Upper lobe of left lung (tissue), 4 donors: ENCODE measurements at regions not wholly inside any gene's neighbourhood (a gene's known extent, or its start where the extent isn't known, plus 50 kb on each side); places are given as distances from the start of the nearest gene placed in this dataset.
"Not testable (repeated sequence)": the region's sequence is repeated elsewhere in the genome, so short reads cannot be mapped to it uniquely, and the experiment has no call there.

Experiments
- POLR2AphosphoS5 ChIP-seq, 2 donors: sonication (generic); formaldehyde crosslinking; IDR thresholded peaks; one replicate each; pipeline ENCODE4 v1.5.1; 2017; ENCODE audit warnings: antibody characterized with exemption in 2 of 2
- TF ChIP-seq, protein P1 (sequence below), 6 experiments: fragments of 450-650 bp in 4 of 6; fragments of 200-600 bp in 2 of 6; sonication (generic) in 2 of 6; IDR thresholded peaks; one replicate each; pipeline ENCODE4 v1.5.1; 2016 to 2019; ENCODE audit warnings: antibody characterized with exemption in 6 of 6

GRCh38 chr7:75235092-75235826, 142.9 kb downstream of the GTF2IRD2B start:
- not testable (repeated sequence) for TF ChIP-seq POLR2AphosphoS5 (IDR thresholded peaks at IDR 0.05)
- TF ChIP-seq, protein P1, sequence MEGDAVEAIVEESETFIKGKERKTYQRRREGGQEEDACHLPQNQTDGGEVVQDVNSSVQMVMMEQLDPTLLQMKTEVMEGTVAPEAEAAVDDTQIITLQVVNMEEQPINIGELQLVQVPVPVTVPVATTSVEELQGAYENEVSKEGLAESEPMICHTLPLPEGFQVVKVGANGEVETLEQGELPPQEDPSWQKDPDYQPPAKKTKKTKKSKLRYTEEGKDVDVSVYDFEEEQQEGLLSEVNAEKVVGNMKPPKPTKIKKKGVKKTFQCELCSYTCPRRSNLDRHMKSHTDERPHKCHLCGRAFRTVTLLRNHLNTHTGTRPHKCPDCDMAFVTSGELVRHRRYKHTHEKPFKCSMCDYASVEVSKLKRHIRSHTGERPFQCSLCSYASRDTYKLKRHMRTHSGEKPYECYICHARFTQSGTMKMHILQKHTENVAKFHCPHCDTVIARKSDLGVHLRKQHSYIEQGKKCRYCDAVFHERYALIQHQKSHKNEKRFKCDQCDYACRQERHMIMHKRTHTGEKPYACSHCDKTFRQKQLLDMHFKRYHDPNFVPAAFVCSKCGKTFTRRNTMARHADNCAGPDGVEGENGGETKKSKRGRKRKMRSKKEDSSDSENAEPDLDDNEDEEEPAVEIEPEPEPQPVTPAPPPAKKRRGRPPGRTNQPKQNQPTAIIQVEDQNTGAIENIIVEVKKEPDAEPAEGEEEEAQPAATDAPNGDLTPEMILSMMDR (IDR thresholded peaks at IDR 0.05), result not testable (repeated sequence)
